ENCODE measurements at regions not wholly inside any gene's neighbourhood (a gene's known extent, or its start where the extent isn't known, plus 50 kb on each side); places are given as distances from the start of the nearest gene placed in this dataset.

DNA sequence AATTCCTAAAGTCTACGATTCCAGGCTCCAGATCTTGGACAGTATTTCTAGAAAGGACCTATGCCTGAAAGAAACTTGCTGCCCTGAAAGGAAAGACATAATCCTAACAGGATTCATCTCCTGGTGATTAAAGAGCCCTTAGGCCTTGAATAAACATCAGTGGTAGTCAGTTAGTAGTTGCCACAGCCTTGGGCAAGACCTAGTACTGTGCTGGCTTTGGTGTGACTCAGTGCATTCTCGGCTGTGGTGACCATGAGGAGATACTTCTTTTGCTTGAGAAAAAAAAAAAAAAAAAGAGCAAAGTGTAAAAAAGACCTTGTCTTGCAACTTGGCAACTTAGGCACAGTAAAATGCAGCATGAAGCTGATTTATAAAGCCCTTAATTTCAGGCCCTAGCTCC lies 188.2 kb downstream of the DCAF12L2 start:
- no peak overlapping the region for H3K27ac Mint-ChIP-seq
- no peaks in the 10 kb centered on the region for H3K27me3 Mint-ChIP-seq
- no peaks in the 10 kb centered on the region for H3K4me1 Mint-ChIP-seq
- no peak for DNase-seq
- POLR2A ChIA-PET: no interaction called here
- no peak overlapping the region for H3K4me3 Mint-ChIP-seq
- CTCF ChIA-PET: no interaction called here
- no peaks in the 10 kb centered on the region for H3K36me3 Mint-ChIP-seq (ENCODE audit: low read depth)
- no peaks in the 10 kb centered on the region for H3K9me3 Mint-ChIP-seq

DNA sequence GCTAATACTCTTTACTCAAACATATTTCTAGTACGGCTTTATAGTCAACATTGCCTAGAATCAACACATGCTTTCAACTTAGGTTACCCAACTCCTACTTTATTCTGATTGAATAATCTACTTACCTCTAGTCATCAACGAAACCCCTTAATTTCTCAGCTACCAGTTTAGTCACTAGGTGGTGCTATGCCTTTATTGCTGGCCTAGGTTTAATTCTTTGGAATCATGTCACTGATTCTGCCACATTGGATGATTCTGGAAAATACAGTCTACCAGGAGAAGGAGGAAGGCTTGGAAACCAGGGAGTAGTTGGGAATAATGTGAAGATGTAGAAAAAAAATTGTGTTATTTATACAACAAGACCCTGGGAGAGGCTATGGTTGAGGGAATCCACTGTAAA lies 167.7 kb downstream of the DCAF12L2 start:
- Mint-ChIP-seq H3K4me3 (no peak overlapping the region), H3K27ac (no peak overlapping the region), H3K36me3 (ENCODE audit: low read depth) (no peaks in the 10 kb centered on the region), H3K27me3 (no peaks in the 10 kb centered on the region), H3K4me1 (no peaks in the 10 kb centered on the region), H3K9me3 (no peaks in the 10 kb centered on the region)
- ChIA-PET CTCF (no interaction called here), POLR2A (no interaction called here)
- DNase-seq: no peak

DNA sequence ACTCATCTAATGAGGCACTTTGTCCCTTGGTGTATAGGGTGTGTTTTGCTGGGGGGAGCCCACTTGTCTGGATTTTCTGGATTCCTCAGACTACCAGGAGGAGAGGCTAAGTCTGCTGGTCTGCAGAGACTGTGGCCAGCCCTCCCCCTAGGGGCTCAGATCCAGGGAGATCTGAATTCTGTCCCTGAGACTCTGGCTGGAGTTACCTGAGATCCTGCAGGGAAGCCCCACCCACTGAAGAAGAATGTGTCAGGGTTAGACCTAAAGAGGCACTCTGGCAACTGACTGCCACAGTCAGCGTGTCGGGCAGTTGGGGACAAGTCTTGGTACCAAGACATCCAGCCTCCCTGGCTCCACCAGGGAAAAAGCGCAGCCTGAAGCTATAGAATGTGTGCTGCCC lies 138.9 kb downstream of the DCAF12L2 start:
- no peak for DNase-seq
- CTCF ChIA-PET: no interaction called here
- Mint-ChIP-seq H3K27me3 (no peaks in the 10 kb centered on the region), H3K36me3 (ENCODE audit: low read depth) (no peaks in the 10 kb centered on the region), H3K27ac (no peak overlapping the region), H3K9me3 (no peaks in the 10 kb centered on the region), H3K4me1 (no peaks in the 10 kb centered on the region), H3K4me3 (no peak overlapping the region)
- POLR2A ChIA-PET: no interaction called here

DNA sequence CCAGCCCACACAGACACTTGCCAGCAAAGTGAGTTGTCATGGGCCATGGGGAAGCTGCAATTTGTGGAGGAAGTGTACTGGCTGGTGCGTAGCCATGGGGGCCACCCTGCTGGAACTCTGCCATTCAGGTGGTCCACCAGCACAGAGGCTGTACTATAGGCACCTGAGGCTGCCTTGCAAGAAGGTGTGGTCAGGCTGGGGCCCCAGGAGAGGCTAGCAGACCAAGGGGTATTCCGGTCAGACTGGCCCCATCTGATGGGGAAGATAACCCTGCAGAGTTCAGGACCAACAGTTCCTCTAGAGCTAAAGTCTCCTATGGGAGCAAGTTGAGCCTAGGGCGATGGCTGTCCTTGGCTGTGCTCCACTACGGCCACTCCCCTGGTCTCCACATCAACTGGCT lies 136.1 kb downstream of the DCAF12L2 start:
- H3K27me3 Mint-ChIP-seq: no peaks in the 10 kb centered on the region
- POLR2A ChIA-PET: no interaction called here
- no peaks in the 10 kb centered on the region for H3K36me3 Mint-ChIP-seq (ENCODE audit: low read depth)
- CTCF ChIA-PET: no interaction called here
- no peak for DNase-seq
- no peaks in the 10 kb centered on the region for H3K9me3 Mint-ChIP-seq
- H3K27ac Mint-ChIP-seq: no peak overlapping the region
- H3K4me1 Mint-ChIP-seq: no peaks in the 10 kb centered on the region
- no peak overlapping the region for H3K4me3 Mint-ChIP-seq

DNA sequence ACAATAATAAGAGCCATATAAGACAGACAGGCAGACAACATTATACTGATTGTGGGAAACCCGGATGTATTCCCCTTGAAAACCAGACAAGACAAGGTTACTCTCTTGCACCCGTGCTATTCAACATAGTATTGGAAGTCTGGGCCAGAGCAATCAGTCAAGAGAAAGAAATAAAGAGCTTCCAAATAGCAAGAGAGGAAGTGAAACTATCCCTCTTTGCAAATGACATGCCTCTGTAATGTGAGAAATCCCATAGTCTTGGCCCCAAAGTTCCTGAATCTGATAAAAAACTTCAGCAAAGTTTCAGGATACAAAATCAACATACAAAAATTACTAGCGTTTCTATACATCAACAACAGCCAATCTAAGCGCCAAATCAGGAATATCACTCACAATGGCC lies 102.1 kb downstream of the DCAF12L2 start:
- CTCF ChIA-PET: no interaction called here
- H3K9me3 Mint-ChIP-seq: no peaks in the 10 kb centered on the region

DNA sequence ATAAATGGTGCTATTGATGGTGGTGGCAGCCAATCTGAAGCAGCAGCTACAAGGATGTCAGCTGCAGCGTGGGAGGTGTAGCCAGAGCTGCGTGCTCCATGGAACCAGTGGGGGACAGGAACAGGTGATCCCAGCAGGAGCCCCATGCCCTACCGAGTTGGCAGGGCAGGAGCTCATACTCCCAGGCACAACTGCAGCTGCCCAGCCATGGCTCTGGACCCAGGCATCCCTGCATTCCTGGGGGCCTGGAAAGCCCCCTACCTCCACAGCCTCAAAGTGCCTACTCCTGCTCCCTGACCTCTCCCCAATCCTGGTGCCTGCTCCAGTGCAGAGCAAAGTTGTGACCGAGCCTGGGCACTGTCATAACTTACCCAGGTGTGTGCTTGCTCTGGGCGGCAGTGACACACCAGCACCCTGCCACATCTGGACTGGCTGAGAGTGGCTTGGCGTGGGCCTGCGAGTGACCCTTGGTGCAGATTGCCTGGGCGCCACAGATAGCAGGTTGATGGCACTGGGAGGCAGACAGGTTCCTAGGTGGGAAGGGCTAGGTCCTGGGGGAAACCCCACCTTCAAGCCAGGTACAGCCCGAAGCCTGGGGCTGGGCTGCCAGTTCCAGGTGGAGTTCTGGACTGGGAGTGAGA lies 101.1 kb downstream of the DCAF12L2 start:
- no peaks in the 10 kb centered on the region for H3K4me1 Mint-ChIP-seq
- H3K9me3 Mint-ChIP-seq: no peaks in the 10 kb centered on the region
- H3K36me3 Mint-ChIP-seq (ENCODE audit: low read depth): no peaks in the 10 kb centered on the region
- H3K27ac Mint-ChIP-seq: no peak overlapping the region
- no peaks in the 10 kb centered on the region for H3K27me3 Mint-ChIP-seq
- no peak for DNase-seq
- CTCF ChIA-PET: interaction anchor here (1.1 kb wide), 1 partner anchor 110 kb away, joined by 3 read pairs; no protein-coding TSS in a partner anchor
- POLR2A ChIA-PET: no interaction called here
- no peak overlapping the region for H3K4me3 Mint-ChIP-seq

More for the DNA sequence above, 102.1 kb downstream of the DCAF12L2 start:
- Mint-ChIP-seq H3K27me3 (no peaks in the 10 kb centered on the region), H3K36me3 (ENCODE audit: low read depth) (no peaks in the 10 kb centered on the region), H3K4me3 (no peak overlapping the region), H3K4me1 (no peaks in the 10 kb centered on the region), H3K27ac (no peak overlapping the region)
- POLR2A ChIA-PET: no interaction called here
- no peak for DNase-seq

DNA sequence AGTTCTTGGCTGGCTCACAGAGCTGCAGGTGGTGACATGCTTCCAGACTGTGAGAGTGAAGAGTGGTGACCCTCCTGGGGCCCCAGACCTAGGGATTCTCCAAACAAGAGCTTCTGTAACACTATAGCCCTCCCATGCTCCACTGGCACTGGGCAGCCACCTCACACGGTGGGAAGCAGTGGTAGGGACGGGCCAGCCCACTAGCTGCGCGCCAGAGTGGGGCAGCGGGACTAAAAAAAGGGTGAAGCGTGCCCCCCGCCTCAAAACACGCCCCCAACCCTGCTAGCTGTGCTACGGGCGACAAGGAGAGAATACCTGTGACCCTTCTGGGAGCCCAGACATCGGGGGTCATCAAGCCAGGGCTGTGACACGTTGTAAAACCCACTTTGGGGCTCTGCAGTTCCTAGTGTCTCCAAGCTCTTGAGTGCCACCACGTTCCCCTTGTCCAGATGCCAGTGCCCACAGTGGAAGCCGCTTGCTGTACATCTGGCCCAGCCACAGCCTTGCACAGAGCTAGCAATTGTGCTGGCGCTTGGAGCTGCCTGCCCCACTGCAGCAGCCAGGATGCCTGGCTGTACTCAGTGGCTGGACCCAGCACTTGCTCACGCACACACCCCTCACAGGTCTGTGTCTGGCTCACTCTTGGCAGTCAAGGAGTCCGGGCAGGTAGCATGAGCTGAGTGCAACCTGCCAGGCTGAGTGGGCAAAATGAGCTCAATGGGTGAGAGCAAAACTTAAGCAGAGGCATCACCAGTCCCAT lies 100.0 kb downstream of the DCAF12L2 start:
- Mint-ChIP-seq H3K4me3 (no peak overlapping the region), H3K4me1 (no peaks in the 10 kb centered on the region), H3K9me3 (no peaks in the 10 kb centered on the region), H3K27me3 (no peaks in the 10 kb centered on the region), H3K36me3 (ENCODE audit: low read depth) (no peaks in the 10 kb centered on the region), H3K27ac (no peak overlapping the region)
- DNase-seq: no peak
- ChIA-PET CTCF (interaction anchor here (1.1 kb wide), 1 partner anchor 112 kb away, joined by 3 read pairs; no protein-coding TSS in a partner anchor), POLR2A (no interaction called here)
